PC-9 (cell line): ENCODE measurements at regions not wholly inside any gene's neighbourhood (a gene's known extent, or its start where the extent isn't known, plus 50 kb on each side); places are given as distances from the start of the nearest gene placed in this dataset.

Experiments used
- BruUV-seq: library from RNA; stranded (reverse); fragments of 400-500 nt; replicated peaks from 2 replicates; lab custom pipeline; 2021; lab: Mats Ljungman, UMichigan
- CTCF ChIA-PET: fragments of 300-600 bp; sonication (Branson Sonifier 250); formaldehyde crosslinking; loops from one replicate; lab custom pipeline; 2022; ENCODE audit warnings: antibody characterized with exemption; lab: Charles Lee
- POLR2A ChIA-PET: fragments of 300-600 bp; sonication (Branson Sonifier 250); formaldehyde crosslinking; loops from one replicate; lab custom pipeline; 2022; ENCODE audit warnings: antibody characterized with exemption; ENCODE audit not compliant: unreplicated experiment; lab: Charles Lee
- DNase-seq, 2 experiments: peaks; one replicate each; pipeline versions ENCODE4 v3.0.0 to v3.0.0-alpha.2; 2015 to 2022; ENCODE audit warnings: mixed read lengths in 1 of 2
- H2AFZ ChIP-seq: fragments of 200-600 bp; sonication (generic); 2 replicates; pipeline ENCODE4 v1.8.1; 2017; ENCODE audit warnings: antibody characterized with exemption
- H3F3A ChIP-seq: fragments of 200-600 bp; sonication (generic); 2 replicates; pipeline ENCODE4 v1.8.1; 2017; ENCODE audit warnings: antibody characterized with exemption, mild to moderate bottlenecking, low read depth; ENCODE audit not compliant: insufficient read depth
- H3K27ac ChIP-seq: fragments of 200-600 bp; sonication (generic); 2 replicates; pipeline ENCODE4 v1.6.1; 2016; ENCODE audit warnings: mixed run types
- H3K27me3 ChIP-seq: fragments of 200-600 bp; sonication (generic); 2 replicates; pipeline ENCODE4 v1.6.1; 2016; ENCODE audit warnings: low read depth, mixed run types; ENCODE audit not compliant: insufficient read depth
- H3K36me3 ChIP-seq: fragments of 200-600 bp; sonication (generic); 2 replicates; pipeline ENCODE4 v1.6.1; 2016; ENCODE audit warnings: low read depth, mixed run types
- H3K4me1 ChIP-seq: fragments of 200-600 bp; sonication (generic); replicated peaks from 2 replicates; pipeline ENCODE4 v1.6.1; 2016; ENCODE audit warnings: mixed run types; ENCODE audit not compliant: insufficient read depth
- H3K4me2 ChIP-seq: fragments of 200-600 bp; sonication (generic); 2 replicates; pipeline ENCODE4 v1.6.1; 2017; ENCODE audit warnings: mixed run types
- H3K4me3 ChIP-seq: fragments of 200-600 bp; sonication (generic); 2 replicates; pipeline ENCODE4 v1.6.1; 2016; ENCODE audit warnings: mixed run types
- H3K79me2 ChIP-seq: fragments of 200-600 bp; sonication (generic); 2 replicates; pipeline ENCODE4 v1.6.1; 2017; ENCODE audit warnings: low read depth, mixed run types
- H3K9me2 ChIP-seq: fragments of 200-600 bp; sonication (generic); 2 replicates; pipeline ENCODE4 v1.8.1; 2017; ENCODE audit warnings: mild to moderate bottlenecking; ENCODE audit not compliant: insufficient read depth
- H3K9me3 ChIP-seq: fragments of 200-600 bp; sonication (generic); 2 replicates; pipeline ENCODE4 v1.8.1; 2016; ENCODE audit warnings: low read depth; ENCODE audit not compliant: insufficient read depth
- H4K20me1 ChIP-seq: fragments of 200-600 bp; sonication (generic); 2 replicates; pipeline ENCODE4 v1.8.1; 2017; ENCODE audit not compliant: insufficient read depth
- EZH2 ChIP-seq: fragments of 200-600 bp; sonication (generic); IDR thresholded peaks from 2 replicates; pipeline ENCODE4 v1.8.0; 2017; ENCODE audit warnings: antibody characterized with exemption, low read depth
- intact Hi-C: fragments of 100-400 bp; cut with micrococcal nuclease; formaldehyde crosslinking; loops from one replicate; pipeline ENCODE4 v1.10.0; 2022; ENCODE audit not compliant: unreplicated experiment
- TF ChIP-seq, protein P1 (sequence below): fragments of 200-600 bp; sonication (generic); conservative IDR thresholded peaks from 2 replicates; pipeline ENCODE4 v1.6.1; 2017; ENCODE audit warnings: mixed run types, antibody characterized with exemption, mild to moderate bottlenecking, moderate library complexity

DNA sequence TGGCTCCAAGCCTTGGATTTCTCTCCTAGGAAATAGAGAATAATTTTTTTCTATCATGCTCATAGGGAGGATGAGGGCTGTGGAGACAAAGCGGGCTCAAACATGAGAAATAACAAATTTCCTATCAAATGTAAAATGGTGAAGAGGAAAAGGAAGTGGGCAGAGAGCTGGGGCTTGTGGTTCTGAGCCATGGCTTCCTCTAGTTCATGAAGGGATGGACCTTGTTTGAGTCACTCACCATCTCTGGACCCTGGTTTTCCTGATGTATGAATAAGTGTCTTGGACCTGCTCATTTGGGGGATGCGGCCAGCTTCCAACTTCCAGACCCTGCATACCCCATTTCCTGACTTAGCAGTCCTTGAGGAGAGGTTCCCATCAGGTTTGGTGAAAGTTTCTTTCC, 63.0 kb downstream of the MSX1 start:
- Histone ChIP-seq H3K9me3 (no peaks in the 10 kb centered on the region), H3K27ac (no peak overlapping the region), H3K36me3 (no peaks in the 10 kb centered on the region), H3K27me3 (peaks cover 34% of the 10 kb centered on the region; the same call in 1 of the 2 replicates), H2AFZ (no peak overlapping the region), H3K9me2 (no peaks in the 10 kb centered on the region), H3K4me1 (no peaks in the 10 kb centered on the region), H3K4me2 (no peak overlapping the region), H3F3A (no peaks in the 10 kb centered on the region), H4K20me1 (no peaks in the 10 kb centered on the region), H3K4me3 (no peak overlapping the region), H3K79me2 (no peaks in the 10 kb centered on the region)
- ChIA-PET CTCF (no interaction called here), POLR2A (no interaction called here)
- BruUV-seq: no TSS peak
- TF ChIP-seq EZH2: no peak
- TF ChIP-seq, protein P1, sequence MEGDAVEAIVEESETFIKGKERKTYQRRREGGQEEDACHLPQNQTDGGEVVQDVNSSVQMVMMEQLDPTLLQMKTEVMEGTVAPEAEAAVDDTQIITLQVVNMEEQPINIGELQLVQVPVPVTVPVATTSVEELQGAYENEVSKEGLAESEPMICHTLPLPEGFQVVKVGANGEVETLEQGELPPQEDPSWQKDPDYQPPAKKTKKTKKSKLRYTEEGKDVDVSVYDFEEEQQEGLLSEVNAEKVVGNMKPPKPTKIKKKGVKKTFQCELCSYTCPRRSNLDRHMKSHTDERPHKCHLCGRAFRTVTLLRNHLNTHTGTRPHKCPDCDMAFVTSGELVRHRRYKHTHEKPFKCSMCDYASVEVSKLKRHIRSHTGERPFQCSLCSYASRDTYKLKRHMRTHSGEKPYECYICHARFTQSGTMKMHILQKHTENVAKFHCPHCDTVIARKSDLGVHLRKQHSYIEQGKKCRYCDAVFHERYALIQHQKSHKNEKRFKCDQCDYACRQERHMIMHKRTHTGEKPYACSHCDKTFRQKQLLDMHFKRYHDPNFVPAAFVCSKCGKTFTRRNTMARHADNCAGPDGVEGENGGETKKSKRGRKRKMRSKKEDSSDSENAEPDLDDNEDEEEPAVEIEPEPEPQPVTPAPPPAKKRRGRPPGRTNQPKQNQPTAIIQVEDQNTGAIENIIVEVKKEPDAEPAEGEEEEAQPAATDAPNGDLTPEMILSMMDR: no peak
- no peak for DNase-seq
- intact Hi-C loops: no loop called here

DNA sequence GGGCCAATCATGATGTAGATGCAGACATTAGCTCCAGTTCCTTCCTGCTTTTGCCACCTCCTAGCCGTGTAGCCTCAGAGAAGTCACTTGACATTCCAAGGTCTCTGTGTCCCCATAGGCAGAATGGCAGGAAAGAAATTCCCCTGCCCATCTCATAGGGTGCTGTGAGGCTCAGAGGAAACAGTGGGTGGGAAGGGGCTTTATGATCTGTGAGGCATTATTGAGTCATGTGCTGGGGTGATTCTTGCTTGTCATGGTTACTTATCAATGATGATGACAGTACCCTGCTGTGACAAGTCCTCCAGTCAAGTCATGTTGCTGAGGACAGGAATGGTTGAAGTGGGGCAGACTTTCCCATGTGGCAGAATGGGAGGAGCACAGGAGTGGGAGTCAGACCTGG, 63.7 kb downstream of the MSX1 start:
- Histone ChIP-seq H3K27me3 (peaks cover 34% of the 10 kb centered on the region; the same call in 1 of the 2 replicates), H3K79me2 (no peaks in the 10 kb centered on the region), H3K9me3 (no peaks in the 10 kb centered on the region), H3K4me2 (no peak overlapping the region), H4K20me1 (no peaks in the 10 kb centered on the region), H2AFZ (no peak overlapping the region), H3K4me1 (no peaks in the 10 kb centered on the region), H3F3A (no peaks in the 10 kb centered on the region), H3K4me3 (no peak overlapping the region), H3K36me3 (no peaks in the 10 kb centered on the region), H3K27ac (no peak overlapping the region), H3K9me2 (no peaks in the 10 kb centered on the region)
- TF ChIP-seq, protein P1: no peak
- no peak for TF ChIP-seq EZH2
- ChIA-PET CTCF (no interaction called here), POLR2A (no interaction called here)
- DNase-seq: no peak
- intact Hi-C loops: no loop called here
- BruUV-seq: no TSS peak

DNA sequence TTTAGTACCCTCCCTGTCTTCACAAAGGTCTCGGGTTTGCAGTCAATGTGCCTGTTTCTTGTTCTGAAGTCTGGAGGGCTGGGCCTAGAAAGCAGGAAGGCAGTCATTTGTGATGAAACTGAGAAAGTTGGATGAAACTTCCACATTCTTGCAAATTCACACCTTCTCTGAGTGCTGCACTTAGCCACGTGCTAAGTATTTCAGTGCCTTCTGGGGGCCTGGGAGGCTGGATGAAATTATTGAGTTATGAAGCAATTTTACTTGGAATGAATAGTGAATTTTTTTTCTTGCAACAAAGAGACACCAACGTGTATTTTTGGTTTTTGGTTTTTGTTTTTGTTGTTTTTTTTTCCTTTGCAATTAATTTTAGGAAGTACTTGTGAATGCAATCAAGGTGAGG, 71.2 kb downstream of the MSX1 start:
- Histone ChIP-seq H3K4me3 (no peak overlapping the region), H3K9me3 (no peaks in the 10 kb centered on the region), H2AFZ (no peak overlapping the region), H3F3A (no peaks in the 10 kb centered on the region), H3K4me2 (no peak overlapping the region), H3K27me3 (peaks cover 25% of the 10 kb centered on the region; the same call in 1 of the 2 replicates), H3K4me1 (no peaks in the 10 kb centered on the region), H3K27ac (no peak overlapping the region), H3K79me2 (no peaks in the 10 kb centered on the region), H3K9me2 (no peaks in the 10 kb centered on the region), H3K36me3 (no peaks in the 10 kb centered on the region), H4K20me1 (no peaks in the 10 kb centered on the region)
- ChIA-PET POLR2A (no interaction called here), CTCF (no interaction called here)
- intact Hi-C loops: no loop called here
- BruUV-seq: no TSS peak
- no peak for DNase-seq
- TF ChIP-seq, protein P1: no peak
- TF ChIP-seq EZH2: no peak
